ENCODE measurements at regions not wholly inside any gene's neighbourhood (a gene's known extent, or its start where the extent isn't known, plus 50 kb on each side); places are given as distances from the start of the nearest gene placed in this dataset.

DNA sequence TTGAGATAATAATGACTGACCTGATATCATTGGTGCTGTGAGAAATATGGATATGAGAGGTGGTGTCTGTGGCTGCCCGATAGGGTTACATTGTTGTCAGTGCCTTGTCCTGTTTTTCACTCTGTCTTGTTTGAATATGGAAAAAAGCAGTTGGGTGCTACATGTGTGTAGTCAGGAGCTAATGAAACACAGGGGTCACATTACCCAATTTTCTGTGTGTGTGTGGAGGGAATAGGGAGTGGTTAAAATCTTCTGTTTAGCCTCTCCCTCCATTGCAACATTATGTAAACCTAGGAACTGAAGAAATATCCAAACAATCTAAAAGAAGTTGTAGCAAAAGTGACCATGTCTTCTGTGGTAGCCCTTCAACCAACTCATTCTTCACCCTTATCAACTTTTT is 527.7 kb upstream of the SOX9 start:
- TF ChIP-seq, protein P1, sequence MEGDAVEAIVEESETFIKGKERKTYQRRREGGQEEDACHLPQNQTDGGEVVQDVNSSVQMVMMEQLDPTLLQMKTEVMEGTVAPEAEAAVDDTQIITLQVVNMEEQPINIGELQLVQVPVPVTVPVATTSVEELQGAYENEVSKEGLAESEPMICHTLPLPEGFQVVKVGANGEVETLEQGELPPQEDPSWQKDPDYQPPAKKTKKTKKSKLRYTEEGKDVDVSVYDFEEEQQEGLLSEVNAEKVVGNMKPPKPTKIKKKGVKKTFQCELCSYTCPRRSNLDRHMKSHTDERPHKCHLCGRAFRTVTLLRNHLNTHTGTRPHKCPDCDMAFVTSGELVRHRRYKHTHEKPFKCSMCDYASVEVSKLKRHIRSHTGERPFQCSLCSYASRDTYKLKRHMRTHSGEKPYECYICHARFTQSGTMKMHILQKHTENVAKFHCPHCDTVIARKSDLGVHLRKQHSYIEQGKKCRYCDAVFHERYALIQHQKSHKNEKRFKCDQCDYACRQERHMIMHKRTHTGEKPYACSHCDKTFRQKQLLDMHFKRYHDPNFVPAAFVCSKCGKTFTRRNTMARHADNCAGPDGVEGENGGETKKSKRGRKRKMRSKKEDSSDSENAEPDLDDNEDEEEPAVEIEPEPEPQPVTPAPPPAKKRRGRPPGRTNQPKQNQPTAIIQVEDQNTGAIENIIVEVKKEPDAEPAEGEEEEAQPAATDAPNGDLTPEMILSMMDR (IDR thresholded peaks at IDR 0.05), result no peak
- TF ChIP-seq POLR2A (IDR thresholded peaks at IDR 0.05; ENCODE audit: low read length) (no peak), MAFK (IDR thresholded peaks at IDR 0.05; ENCODE audit: partially characterized antibody) (no peak), RFX5 (IDR thresholded peaks at IDR 0.05) (no peak), HDAC2 (IDR thresholded peaks at IDR 0.05) (no peak), SMC3 (IDR thresholded peaks at IDR 0.05) (no peak), BHLHE40 (IDR thresholded peaks at IDR 0.05; ENCODE audit: low read depth, low read length) (no peak)
- TF ChIP-seq, protein P2, sequence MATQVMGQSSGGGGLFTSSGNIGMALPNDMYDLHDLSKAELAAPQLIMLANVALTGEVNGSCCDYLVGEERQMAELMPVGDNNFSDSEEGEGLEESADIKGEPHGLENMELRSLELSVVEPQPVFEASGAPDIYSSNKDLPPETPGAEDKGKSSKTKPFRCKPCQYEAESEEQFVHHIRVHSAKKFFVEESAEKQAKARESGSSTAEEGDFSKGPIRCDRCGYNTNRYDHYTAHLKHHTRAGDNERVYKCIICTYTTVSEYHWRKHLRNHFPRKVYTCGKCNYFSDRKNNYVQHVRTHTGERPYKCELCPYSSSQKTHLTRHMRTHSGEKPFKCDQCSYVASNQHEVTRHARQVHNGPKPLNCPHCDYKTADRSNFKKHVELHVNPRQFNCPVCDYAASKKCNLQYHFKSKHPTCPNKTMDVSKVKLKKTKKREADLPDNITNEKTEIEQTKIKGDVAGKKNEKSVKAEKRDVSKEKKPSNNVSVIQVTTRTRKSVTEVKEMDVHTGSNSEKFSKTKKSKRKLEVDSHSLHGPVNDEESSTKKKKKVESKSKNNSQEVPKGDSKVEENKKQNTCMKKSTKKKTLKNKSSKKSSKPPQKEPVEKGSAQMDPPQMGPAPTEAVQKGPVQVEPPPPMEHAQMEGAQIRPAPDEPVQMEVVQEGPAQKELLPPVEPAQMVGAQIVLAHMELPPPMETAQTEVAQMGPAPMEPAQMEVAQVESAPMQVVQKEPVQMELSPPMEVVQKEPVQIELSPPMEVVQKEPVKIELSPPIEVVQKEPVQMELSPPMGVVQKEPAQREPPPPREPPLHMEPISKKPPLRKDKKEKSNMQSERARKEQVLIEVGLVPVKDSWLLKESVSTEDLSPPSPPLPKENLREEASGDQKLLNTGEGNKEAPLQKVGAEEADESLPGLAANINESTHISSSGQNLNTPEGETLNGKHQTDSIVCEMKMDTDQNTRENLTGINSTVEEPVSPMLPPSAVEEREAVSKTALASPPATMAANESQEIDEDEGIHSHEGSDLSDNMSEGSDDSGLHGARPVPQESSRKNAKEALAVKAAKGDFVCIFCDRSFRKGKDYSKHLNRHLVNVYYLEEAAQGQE (IDR thresholded peaks at IDR 0.05), result no peak
